H9 (cell line): ENCODE measurements at regions not wholly inside any gene's neighbourhood (a gene's known extent, or its start where the extent isn't known, plus 50 kb on each side); places are given as distances from the start of the nearest gene placed in this dataset.
A peak's percentile ranks its signal among the peaks of the same experiment; 100 is the strongest.

Source experiments
- DNase-seq: peaks from one replicate; pipeline ENCODE4 v3.0.0-alpha.2; 2017
- H2AFZ ChIP-seq: one replicate; pipeline ENCODE4 v1.6.1; 2013; ENCODE audit warnings: mild to moderate bottlenecking, low read length, control low read depth, moderate library complexity
- H2AK5ac ChIP-seq: 2 replicates; pipeline ENCODE4 v1.6.1; 2013; ENCODE audit warnings: low read length, control low read depth, mixed read lengths; ENCODE audit not compliant: insufficient read length
- H2BK120ac ChIP-seq: one replicate; pipeline ENCODE4 v1.6.1; 2013; ENCODE audit warnings: low read depth, mild to moderate bottlenecking, low read length, control low read depth, inconsistent platforms; ENCODE audit not compliant: poor library complexity, severe bottlenecking
- H2BK12ac ChIP-seq: 2 replicates; pipeline ENCODE4 v1.6.1; 2013; ENCODE audit warnings: low read length, control low read depth, mixed read lengths, low read depth; ENCODE audit not compliant: insufficient read length
- H2BK15ac ChIP-seq: 2 replicates; pipeline ENCODE4 v1.6.1; 2013; ENCODE audit warnings: low read depth, low read length, control low read depth
- H2BK20ac ChIP-seq: one replicate; pipeline ENCODE4 v1.6.1; 2013; ENCODE audit warnings: low read depth, mild to moderate bottlenecking, low read length, control low read depth, inconsistent platforms; ENCODE audit not compliant: poor library complexity, severe bottlenecking
- H2BK5ac ChIP-seq: 2 replicates; pipeline ENCODE4 v1.6.1; 2013; ENCODE audit warnings: low read length, control low read depth, mixed read lengths; ENCODE audit not compliant: insufficient read length
- H3K14ac ChIP-seq: 2 replicates; pipeline ENCODE4 v1.6.1; 2013; ENCODE audit warnings: low read length, control low read depth; ENCODE audit not compliant: insufficient read depth
- H3K18ac ChIP-seq: 2 replicates; pipeline ENCODE4 v1.6.1; 2013; ENCODE audit warnings: low read depth, mild to moderate bottlenecking, mixed read lengths, low read length, control low read depth; ENCODE audit not compliant: insufficient read length
- H3K23ac ChIP-seq: 2 replicates; pipeline ENCODE4 v1.6.1; 2013; ENCODE audit warnings: low read length, control low read depth, mixed read lengths, low read depth; ENCODE audit not compliant: insufficient read length
- H3K23me2 ChIP-seq: 2 replicates; pipeline ENCODE4 v1.6.1; 2013; ENCODE audit warnings: low read depth, mild to moderate bottlenecking, mixed read lengths, low read length, control low read depth; ENCODE audit not compliant: insufficient read length, poor library complexity, severe bottlenecking
- H3K27ac ChIP-seq: 2 replicates; pipeline ENCODE4 v1.5.1; 2013; ENCODE audit warnings: low read length, control low read depth, mixed read lengths, low read depth; ENCODE audit not compliant: insufficient read length
- H3K27me3 ChIP-seq: 2 replicates; pipeline ENCODE4 v1.6.1; 2013; ENCODE audit warnings: low read length, control low read depth, inconsistent platforms; ENCODE audit not compliant: insufficient read depth
- H3K4ac ChIP-seq: 2 replicates; pipeline ENCODE4 v1.6.1; 2013; ENCODE audit warnings: low read depth, mild to moderate bottlenecking, control low read depth, inconsistent platforms, low read length, moderate library complexity
- H3K4me1 ChIP-seq: 2 replicates; pipeline ENCODE4 v1.6.1; 2013; ENCODE audit warnings: low read length, control low read depth, inconsistent platforms; ENCODE audit not compliant: insufficient read depth
- H3K4me2 ChIP-seq: 2 replicates; pipeline ENCODE4 v1.6.1; 2013; ENCODE audit warnings: low read length, control low read depth, mixed read lengths; ENCODE audit not compliant: insufficient read length, insufficient read depth
- H3K56ac ChIP-seq: 2 replicates; pipeline ENCODE4 v1.6.1; 2013; ENCODE audit warnings: low read depth, mild to moderate bottlenecking, mixed read lengths, low read length, control low read depth; ENCODE audit not compliant: insufficient read length
- H3K79me1 ChIP-seq: 2 replicates; pipeline ENCODE4 v1.6.1; 2013; ENCODE audit warnings: low read depth, mild to moderate bottlenecking, moderate library complexity, low read length, control low read depth, inconsistent platforms; ENCODE audit not compliant: insufficient read depth, poor library complexity, severe bottlenecking
- H3K79me2 ChIP-seq: 2 replicates; pipeline ENCODE4 v1.6.1; 2013; ENCODE audit warnings: low read length, control low read depth, inconsistent platforms; ENCODE audit not compliant: insufficient read depth
- H3K9ac ChIP-seq: 2 replicates; pipeline ENCODE4 v1.6.1; 2013; ENCODE audit warnings: low read length, control low read depth, mixed read lengths; ENCODE audit not compliant: insufficient read length; ENCODE audit errors: extremely low read depth
- H3K9me3 ChIP-seq: one replicate; pipeline ENCODE4 v1.6.1; 2013; ENCODE audit warnings: low read depth, low read length, inconsistent platforms; ENCODE audit not compliant: control insufficient read depth
- H3T11ph ChIP-seq: one replicate; pipeline ENCODE4 v1.6.1; 2013; ENCODE audit warnings: mild to moderate bottlenecking, low read length, control low read depth, inconsistent platforms
- H4K20me1 ChIP-seq: one replicate; pipeline ENCODE4 v1.6.1; 2013; ENCODE audit not compliant: control insufficient read depth, insufficient read length, insufficient read depth
- H4K5ac ChIP-seq: 2 replicates; pipeline ENCODE4 v1.6.1; 2013; ENCODE audit warnings: low read depth, mild to moderate bottlenecking, mixed read lengths, low read length, control low read depth; ENCODE audit not compliant: insufficient read length
- H4K8ac ChIP-seq: replicated peaks from 2 replicates; pipeline ENCODE4 v1.6.1; 2013; ENCODE audit warnings: low read length, control low read depth, mixed read lengths, low read depth; ENCODE audit not compliant: insufficient read length
- H4K91ac ChIP-seq: 2 replicates; pipeline ENCODE4 v1.6.1; 2013; ENCODE audit warnings: low read depth, mild to moderate bottlenecking, moderate library complexity, mixed read lengths, low read length, control low read depth; ENCODE audit not compliant: insufficient read length
- H3K27ac Mint-ChIP-seq, 3 experiments: 2 replicates in 2 of 3; 3 replicates in 1 of 3; pipeline ENCODE4 v1.8.0; 2020 to 2021; ENCODE audit warnings: mixed read lengths in 3 of 3, mild to moderate bottlenecking in 1 of 3, moderate library complexity in 1 of 3
- H3K27me3 Mint-ChIP-seq: 2 replicates; pipeline ENCODE4 v1.8.0; 2021; ENCODE audit warnings: low read depth, mild to moderate bottlenecking, moderate library complexity, mixed read lengths
- H3K36me3 Mint-ChIP-seq, 3 experiments: 2 replicates in 2 of 3; 3 replicates in 1 of 3; pipeline ENCODE4 v1.8.0; 2020 to 2021; ENCODE audit warnings: low read depth in 3 of 3, mixed read lengths in 3 of 3; ENCODE audit not compliant: insufficient read depth in 1 of 3
- H3K4me1 Mint-ChIP-seq, 2 experiments: 2 replicates each; pipeline ENCODE4 v1.8.0; 2020; ENCODE audit warnings: mixed read lengths in 2 of 2
- H3K4me3 Mint-ChIP-seq, 2 experiments: 2 replicates in 1 of 2; 3 replicates in 1 of 2; pipeline ENCODE4 v1.8.0; 2020 to 2021; ENCODE audit warnings: mild to moderate bottlenecking in 2 of 2, mixed read lengths in 2 of 2, moderate library complexity in 1 of 2
- H3K9me3 Mint-ChIP-seq, 2 experiments: 2 replicates in 1 of 2; 3 replicates in 1 of 2; pipeline ENCODE4 v1.8.0; 2020; ENCODE audit warnings: mild to moderate bottlenecking in 2 of 2, mixed read lengths in 2 of 2, moderate library complexity in 1 of 2
- WGBS: extraction: QIAGEN DNeasy Blood & Tissue Kit; methylation state at CpG from one replicate; pipeline ENCODE4 v1.1.7; 2013; ENCODE audit warnings: missing lambda C conversion rate, low lambda C conversion rate, mixed read lengths; ENCODE audit not compliant: insufficient read length; ENCODE audit errors: extremely low coverage; 5-methylcytosine and 5-hydroxymethylcytosine counted together
- TF ChIP-seq, protein P1 (sequence below): fragments of 200-600 bp; sonication (generic); conservative IDR thresholded peaks from 3 replicates; pipeline ENCODE4 v1.8.0; 2021; ENCODE audit warnings: antibody characterized with exemption, mild to moderate bottlenecking

DNA sequence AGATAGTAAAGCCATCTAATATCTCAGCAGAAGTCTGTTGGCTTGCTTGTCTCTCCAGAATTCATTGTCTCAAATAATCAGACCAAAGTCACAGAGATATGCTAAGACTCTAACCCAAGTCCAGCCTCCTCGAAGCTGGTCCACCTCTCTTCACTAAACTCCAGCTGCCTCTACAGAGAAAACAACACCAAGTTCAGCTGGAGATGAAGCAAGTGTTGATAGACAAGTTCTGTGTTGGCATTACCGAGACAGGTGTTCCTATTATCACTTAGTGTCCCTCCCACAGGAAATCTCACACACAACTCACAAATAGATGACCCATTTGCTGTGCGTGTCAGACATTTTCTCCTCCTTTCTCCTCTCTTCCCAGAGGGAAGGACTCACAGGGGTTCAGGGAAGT is 164.4 kb upstream of the ANKFN1 start:
- Histone ChIP-seq H3K27ac (no peak overlapping the region), H3K79me1 (no peaks in the 10 kb centered on the region), H4K8ac (no peak overlapping the region), H3K9ac (no peak overlapping the region), H3K4me1 (peaks cover 6% of the 10 kb centered on the region; the same call in 1 of the 2 replicates), H3K23me2 (no peaks in the 10 kb centered on the region), H4K91ac (no peak overlapping the region), H3K4ac (no peak overlapping the region), H3K4me2 (no peak overlapping the region), H2AK5ac (no peak overlapping the region), H2BK20ac (no peak overlapping the region), H3K27me3 (no peaks in the 10 kb centered on the region), H2BK12ac (no peak overlapping the region), H4K20me1 (no peaks in the 10 kb centered on the region), H3K9me3 (peaks cover 5% of the 10 kb centered on the region), H4K5ac (no peak overlapping the region), H2BK15ac (no peak overlapping the region), H3K18ac (no peak overlapping the region), H2AFZ (no peak overlapping the region), H3K56ac (no peak overlapping the region), H2BK120ac (no peak overlapping the region), H3K14ac (no peak overlapping the region), H2BK5ac (no peak overlapping the region), H3K23ac (no peak overlapping the region), H3T11ph (no peak overlapping the region), H3K79me2 (no peaks in the 10 kb centered on the region)
- no peak for DNase-seq
- 0 out of 7 replicates have a peak overlapping the region, but pooled peaks of 1 of the 3 experiments have one; percentile 63 for H3K27ac Mint-ChIP-seq
- H3K36me3 Mint-ChIP-seq, result peaks cover 5 to 22% (median 16%) of the 10 kb centered on the region in 3 experiments
- no peak overlapping the region for H3K4me3 Mint-ChIP-seq
- H3K27me3 Mint-ChIP-seq, result peaks cover 2% of the 10 kb centered on the region; the same call in 1 of the 2 replicates
- H3K4me1 Mint-ChIP-seq, result peaks cover 13 to 14% of the 10 kb centered on the region in 2 experiments
- WGBS, result no CpG with 5 or more reads among the region's 3 CpGs
- TF ChIP-seq, protein P1, sequence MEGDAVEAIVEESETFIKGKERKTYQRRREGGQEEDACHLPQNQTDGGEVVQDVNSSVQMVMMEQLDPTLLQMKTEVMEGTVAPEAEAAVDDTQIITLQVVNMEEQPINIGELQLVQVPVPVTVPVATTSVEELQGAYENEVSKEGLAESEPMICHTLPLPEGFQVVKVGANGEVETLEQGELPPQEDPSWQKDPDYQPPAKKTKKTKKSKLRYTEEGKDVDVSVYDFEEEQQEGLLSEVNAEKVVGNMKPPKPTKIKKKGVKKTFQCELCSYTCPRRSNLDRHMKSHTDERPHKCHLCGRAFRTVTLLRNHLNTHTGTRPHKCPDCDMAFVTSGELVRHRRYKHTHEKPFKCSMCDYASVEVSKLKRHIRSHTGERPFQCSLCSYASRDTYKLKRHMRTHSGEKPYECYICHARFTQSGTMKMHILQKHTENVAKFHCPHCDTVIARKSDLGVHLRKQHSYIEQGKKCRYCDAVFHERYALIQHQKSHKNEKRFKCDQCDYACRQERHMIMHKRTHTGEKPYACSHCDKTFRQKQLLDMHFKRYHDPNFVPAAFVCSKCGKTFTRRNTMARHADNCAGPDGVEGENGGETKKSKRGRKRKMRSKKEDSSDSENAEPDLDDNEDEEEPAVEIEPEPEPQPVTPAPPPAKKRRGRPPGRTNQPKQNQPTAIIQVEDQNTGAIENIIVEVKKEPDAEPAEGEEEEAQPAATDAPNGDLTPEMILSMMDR, result no peak
- H3K9me3 Mint-ChIP-seq, result peaks cover 20 to 23% of the 10 kb centered on the region in 2 experiments
